Peyer's patch (tissue), 4 donors: ENCODE measurements at regions not wholly inside any gene's neighbourhood (a gene's known extent, or its start where the extent isn't known, plus 50 kb on each side); places are given as distances from the start of the nearest gene placed in this dataset.
"Not testable (repeated sequence)": the region's sequence is repeated elsewhere in the genome, so short reads cannot be mapped to it uniquely, and the experiment has no call there.

Experiments
- POLR2A ChIP-seq, 2 donors: fragments of 450-650 bp; IDR thresholded peaks; one replicate each; pipeline ENCODE4 v1.5.1; 2017; ENCODE audit warnings: antibody characterized with exemption in 2 of 2, mild to moderate bottlenecking in 2 of 2, moderate library complexity in 2 of 2
- TF ChIP-seq, protein P1 (sequence below), 6 experiments: fragments of 450-650 bp in 4 of 6; fragments of 200-600 bp in 2 of 6; sonication (generic) in 1 of 6; IDR thresholded peaks; one replicate each; pipeline ENCODE4 v1.5.1; 2017 to 2019; ENCODE audit warnings: antibody characterized with exemption in 6 of 6, mild to moderate bottlenecking in 3 of 6, moderate library complexity in 1 of 6

DNA sequence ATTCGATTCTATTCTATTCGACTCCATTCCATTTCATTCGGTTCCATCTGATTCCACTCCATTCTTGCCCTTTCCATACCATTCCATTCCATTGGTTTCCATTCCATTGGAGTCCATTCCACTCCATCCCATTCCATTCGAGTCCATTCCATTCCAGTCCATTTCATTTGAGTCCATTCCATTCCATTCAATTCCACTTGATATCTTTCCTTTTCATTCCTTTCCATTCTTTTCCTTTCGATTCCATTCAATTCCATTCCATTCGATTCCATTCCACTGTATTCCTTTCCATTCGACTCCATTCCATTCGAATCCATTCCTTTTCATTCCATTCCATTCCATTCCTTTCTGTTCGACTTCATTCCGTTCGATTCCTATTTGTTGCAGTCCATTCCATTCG, 2591.8 kb upstream of the TPTE start:
- TF ChIP-seq, protein P1, sequence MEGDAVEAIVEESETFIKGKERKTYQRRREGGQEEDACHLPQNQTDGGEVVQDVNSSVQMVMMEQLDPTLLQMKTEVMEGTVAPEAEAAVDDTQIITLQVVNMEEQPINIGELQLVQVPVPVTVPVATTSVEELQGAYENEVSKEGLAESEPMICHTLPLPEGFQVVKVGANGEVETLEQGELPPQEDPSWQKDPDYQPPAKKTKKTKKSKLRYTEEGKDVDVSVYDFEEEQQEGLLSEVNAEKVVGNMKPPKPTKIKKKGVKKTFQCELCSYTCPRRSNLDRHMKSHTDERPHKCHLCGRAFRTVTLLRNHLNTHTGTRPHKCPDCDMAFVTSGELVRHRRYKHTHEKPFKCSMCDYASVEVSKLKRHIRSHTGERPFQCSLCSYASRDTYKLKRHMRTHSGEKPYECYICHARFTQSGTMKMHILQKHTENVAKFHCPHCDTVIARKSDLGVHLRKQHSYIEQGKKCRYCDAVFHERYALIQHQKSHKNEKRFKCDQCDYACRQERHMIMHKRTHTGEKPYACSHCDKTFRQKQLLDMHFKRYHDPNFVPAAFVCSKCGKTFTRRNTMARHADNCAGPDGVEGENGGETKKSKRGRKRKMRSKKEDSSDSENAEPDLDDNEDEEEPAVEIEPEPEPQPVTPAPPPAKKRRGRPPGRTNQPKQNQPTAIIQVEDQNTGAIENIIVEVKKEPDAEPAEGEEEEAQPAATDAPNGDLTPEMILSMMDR (IDR thresholded peaks at IDR 0.05) = not testable (repeated sequence)
- not testable (repeated sequence) for TF ChIP-seq POLR2A (IDR thresholded peaks at IDR 0.05)
